ENCODE measurements at regions not wholly inside any gene's neighbourhood (a gene's known extent, or its start where the extent isn't known, plus 50 kb on each side); places are given as distances from the start of the nearest gene placed in this dataset.

DNA sequence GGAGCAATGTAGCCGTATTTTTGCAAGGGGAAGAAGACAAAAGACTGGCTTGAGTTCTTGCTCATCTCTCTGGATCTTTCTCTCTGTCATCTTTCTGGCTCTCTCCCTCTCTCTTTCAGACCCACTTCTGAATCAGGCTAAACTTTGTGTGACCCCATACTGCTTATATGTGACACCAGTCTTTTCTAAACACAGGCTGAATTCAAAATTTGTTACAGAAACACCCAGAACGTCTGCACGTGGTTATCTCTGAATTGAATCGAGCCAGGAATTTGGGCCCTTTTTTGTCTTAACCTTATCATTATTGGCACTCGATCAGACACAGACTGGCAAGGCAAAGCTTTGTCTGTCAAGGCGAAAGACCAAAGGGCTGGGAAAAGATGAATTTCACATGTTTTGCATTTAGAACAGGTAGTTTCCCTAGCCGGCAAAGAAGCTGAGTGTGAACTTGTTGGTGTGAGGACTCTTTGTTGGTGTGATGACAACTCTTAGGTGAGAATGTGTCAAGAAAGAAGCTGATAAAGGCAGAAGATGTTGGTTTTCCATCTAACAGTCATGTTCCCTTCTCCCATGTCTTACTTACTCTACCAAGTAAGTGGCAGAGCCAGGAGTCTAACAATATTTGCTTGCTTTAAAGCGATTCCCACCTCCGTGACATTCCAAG lies 150.2 kb upstream of the RFLNA start:
- DNase-seq (ENCODE audit: unreplicated experiment) = no peak
- POLR2A ChIA-PET = no interaction called here
- H3K9me3 Mint-ChIP-seq (ENCODE audit: unreplicated experiment) = peaks cover 8% of the 10 kb centered on the region
- TF ChIP-seq, protein P1, sequence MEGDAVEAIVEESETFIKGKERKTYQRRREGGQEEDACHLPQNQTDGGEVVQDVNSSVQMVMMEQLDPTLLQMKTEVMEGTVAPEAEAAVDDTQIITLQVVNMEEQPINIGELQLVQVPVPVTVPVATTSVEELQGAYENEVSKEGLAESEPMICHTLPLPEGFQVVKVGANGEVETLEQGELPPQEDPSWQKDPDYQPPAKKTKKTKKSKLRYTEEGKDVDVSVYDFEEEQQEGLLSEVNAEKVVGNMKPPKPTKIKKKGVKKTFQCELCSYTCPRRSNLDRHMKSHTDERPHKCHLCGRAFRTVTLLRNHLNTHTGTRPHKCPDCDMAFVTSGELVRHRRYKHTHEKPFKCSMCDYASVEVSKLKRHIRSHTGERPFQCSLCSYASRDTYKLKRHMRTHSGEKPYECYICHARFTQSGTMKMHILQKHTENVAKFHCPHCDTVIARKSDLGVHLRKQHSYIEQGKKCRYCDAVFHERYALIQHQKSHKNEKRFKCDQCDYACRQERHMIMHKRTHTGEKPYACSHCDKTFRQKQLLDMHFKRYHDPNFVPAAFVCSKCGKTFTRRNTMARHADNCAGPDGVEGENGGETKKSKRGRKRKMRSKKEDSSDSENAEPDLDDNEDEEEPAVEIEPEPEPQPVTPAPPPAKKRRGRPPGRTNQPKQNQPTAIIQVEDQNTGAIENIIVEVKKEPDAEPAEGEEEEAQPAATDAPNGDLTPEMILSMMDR (IDR thresholded peaks at IDR 0.05; ENCODE audit: unreplicated experiment) = no peak
- no peaks in the 10 kb centered on the region for H3K4me1 Mint-ChIP-seq (ENCODE audit: insufficient read depth, unreplicated experiment)
- intact Hi-C loops (cut with micrococcal nuclease) = no loop called here
- no peak overlapping the region for H3K4me3 Mint-ChIP-seq (ENCODE audit: unreplicated experiment)
- H3K27me3 Mint-ChIP-seq (ENCODE audit: insufficient read depth, unreplicated experiment) = peaks cover 22% of the 10 kb centered on the region
- BruUV-seq (replicated peaks) = no TSS peak
- H3K36me3 Mint-ChIP-seq (ENCODE audit: insufficient read depth, unreplicated experiment) = no peaks in the 10 kb centered on the region
- CTCF ChIA-PET = interaction anchor here (1.1 kb wide), 1 partner anchor 89 kb away, joined by 3 read pairs; no protein-coding TSS in a partner anchor
- H3K27ac Mint-ChIP-seq (ENCODE audit: low read depth, unreplicated experiment) = no peak overlapping the region

DNA sequence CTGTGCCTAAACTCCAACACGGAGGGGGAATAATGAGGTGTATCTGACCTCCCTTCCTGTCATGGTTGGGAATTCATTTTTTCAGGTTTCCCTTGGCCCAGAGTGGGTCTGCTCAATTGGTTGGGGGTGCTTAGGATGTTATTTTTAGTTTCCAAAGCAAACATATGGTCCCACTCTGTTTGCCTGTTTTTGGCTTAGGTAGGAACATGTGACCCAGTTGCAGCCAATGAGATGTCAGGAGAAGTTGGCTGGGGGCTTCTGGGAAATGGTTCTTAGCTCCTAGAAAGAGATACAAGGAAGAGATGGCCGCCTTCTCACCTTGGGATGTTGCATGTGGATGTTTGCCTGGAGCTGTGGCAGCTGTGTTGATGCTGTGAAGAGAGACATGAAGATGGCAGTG lies 147.9 kb upstream of the RFLNA start:
- no TSS peak for BruUV-seq (replicated peaks)
- DNase-seq (ENCODE audit: unreplicated experiment) = no peak
- no peak overlapping the region for H3K4me3 Mint-ChIP-seq (ENCODE audit: unreplicated experiment)
- H3K27me3 Mint-ChIP-seq (ENCODE audit: insufficient read depth, unreplicated experiment) = peaks cover 18% of the 10 kb centered on the region
- CTCF ChIA-PET = interaction anchor here (0.6 kb wide), 1 partner anchor 168 kb away, joined by 3 read pairs; no protein-coding TSS in a partner anchor
- no peaks in the 10 kb centered on the region for H3K4me1 Mint-ChIP-seq (ENCODE audit: insufficient read depth, unreplicated experiment)
- H3K9me3 Mint-ChIP-seq (ENCODE audit: unreplicated experiment) = no peaks in the 10 kb centered on the region
- H3K27ac Mint-ChIP-seq (ENCODE audit: low read depth, unreplicated experiment) = no peak overlapping the region
- intact Hi-C loops (cut with micrococcal nuclease) = no loop called here
- no peaks in the 10 kb centered on the region for H3K36me3 Mint-ChIP-seq (ENCODE audit: insufficient read depth, unreplicated experiment)
- POLR2A ChIA-PET = no interaction called here
- TF ChIP-seq, protein P1 (IDR thresholded peaks at IDR 0.05; ENCODE audit: unreplicated experiment) = no peak

- no peaks in the 10 kb centered on the region for H3K9me3 Mint-ChIP-seq (ENCODE audit: unreplicated experiment)
- TF ChIP-seq, protein P1 (IDR thresholded peaks at IDR 0.05; ENCODE audit: unreplicated experiment) = no peak
- intact Hi-C loops (cut with micrococcal nuclease) = no loop called here
- H3K4me1 Mint-ChIP-seq (ENCODE audit: insufficient read depth, unreplicated experiment) = no peaks in the 10 kb centered on the region
- peaks cover 23% of the 10 kb centered on the region for H3K27me3 Mint-ChIP-seq (ENCODE audit: insufficient read depth, unreplicated experiment)
- BruUV-seq (replicated peaks) = no TSS peak
- H3K27ac Mint-ChIP-seq (ENCODE audit: low read depth, unreplicated experiment) = no peak overlapping the region
- H3K4me3 Mint-ChIP-seq (ENCODE audit: unreplicated experiment) = no peak overlapping the region
- CTCF ChIA-PET = no interaction called here
- DNase-seq (ENCODE audit: unreplicated experiment) = no peak
- no peaks in the 10 kb centered on the region for H3K36me3 Mint-ChIP-seq (ENCODE audit: insufficient read depth, unreplicated experiment)
- POLR2A ChIA-PET = no interaction called here
Measured at GRCh38 chr12:124147575-124147974, 147.3 kb upstream of the RFLNA start.

GRCh38 chr12:124148481-124149273 lies 146.2 kb upstream of the RFLNA start:
- ChIA-PET CTCF (no interaction called here), POLR2A (interaction anchor here (0.8 kb wide), 1 partner anchor 49 kb away, joined by 3 read pairs; no protein-coding TSS in a partner anchor)
- BruUV-seq (replicated peaks) = no TSS peak
- no peaks in the 10 kb centered on the region for H3K9me3 Mint-ChIP-seq (ENCODE audit: unreplicated experiment)
- TF ChIP-seq, protein P1 (IDR thresholded peaks at IDR 0.05; ENCODE audit: unreplicated experiment) = no peak
- DNase-seq (ENCODE audit: unreplicated experiment) = no peak
- no peaks in the 10 kb centered on the region for H3K36me3 Mint-ChIP-seq (ENCODE audit: insufficient read depth, unreplicated experiment)
- no peak overlapping the region for H3K4me3 Mint-ChIP-seq (ENCODE audit: unreplicated experiment)
- H3K27me3 Mint-ChIP-seq (ENCODE audit: insufficient read depth, unreplicated experiment) = peaks cover 28% of the 10 kb centered on the region
- H3K4me1 Mint-ChIP-seq (ENCODE audit: insufficient read depth, unreplicated experiment) = no peaks in the 10 kb centered on the region
- no peak overlapping the region for H3K27ac Mint-ChIP-seq (ENCODE audit: low read depth, unreplicated experiment)
- intact Hi-C loops (cut with micrococcal nuclease) = no loop called here

Data from MCF 10A (cell line).